ENCODE measurements at regions not wholly inside any gene's neighbourhood (a gene's known extent, or its start where the extent isn't known, plus 50 kb on each side); places are given as distances from the start of the nearest gene placed in this dataset.
"Not testable (repeated sequence)": the region's sequence is repeated elsewhere in the genome, so short reads cannot be mapped to it uniquely, and the experiment has no call there.

- H3K27ac ChIP-seq (ENCODE audit: low read length): no peak overlapping the region
These were observed 553.7 kb downstream of the ZNF608 start for GRCh38 chr5:124192716-124193115.

GRCh38 chr5:124185716-124186115, 560.7 kb downstream of the ZNF608 start:
- H3K27ac ChIP-seq (ENCODE audit: low read length): no peak overlapping the region
- no peaks in the 10 kb centered on the region for H3K9me3 ChIP-seq (ENCODE audit: control insufficient read depth in 1 of 2, low read length in 2 of 2)
- H3K4me1 ChIP-seq (ENCODE audit: control insufficient read depth in 1 of 2, insufficient read depth in 2 of 2, low read length in 2 of 2): no peaks in the 10 kb centered on the region
- no peaks in the 10 kb centered on the region for H3K36me3 ChIP-seq (ENCODE audit: control insufficient read depth in 1 of 2, insufficient read depth in 2 of 2, low read length in 2 of 2)
- H3K4me3 ChIP-seq (ENCODE audit: low read depth in 1 of 2, low read length in 2 of 2): no peak overlapping the region
- no peaks in the 10 kb centered on the region for H3K27me3 ChIP-seq (ENCODE audit: low read depth, low read length)

More at GRCh38 chr5:124192716-124193115, 553.7 kb downstream of the ZNF608 start:
- Histone ChIP-seq H3K27me3 (ENCODE audit: low read depth, low read length) (no peaks in the 10 kb centered on the region), H3K9me3 (ENCODE audit: control insufficient read depth in 1 of 2, low read length in 2 of 2) (no peaks in the 10 kb centered on the region), H3K4me1 (ENCODE audit: control insufficient read depth in 1 of 2, insufficient read depth in 2 of 2, low read length in 2 of 2) (no peaks in the 10 kb centered on the region), H3K4me3 (ENCODE audit: low read depth in 1 of 2, low read length in 2 of 2) (no peak overlapping the region), H3K36me3 (ENCODE audit: control insufficient read depth in 1 of 2, insufficient read depth in 2 of 2, low read length in 2 of 2) (no peaks in the 10 kb centered on the region)

- Histone ChIP-seq H3K4me1 (ENCODE audit: control insufficient read depth in 1 of 2, insufficient read depth in 2 of 2, low read length in 2 of 2) (no peaks in the 10 kb centered on the region), H3K27ac (ENCODE audit: low read length) (no peak overlapping the region), H3K36me3 (ENCODE audit: control insufficient read depth in 1 of 2, insufficient read depth in 2 of 2, low read length in 2 of 2) (no peaks in the 10 kb centered on the region), H3K4me3 (ENCODE audit: low read depth in 1 of 2, low read length in 2 of 2) (no peak overlapping the region), H3K9me3 (ENCODE audit: control insufficient read depth in 1 of 2, low read length in 2 of 2) (no peaks in the 10 kb centered on the region), H3K27me3 (ENCODE audit: low read depth, low read length) (no peaks in the 10 kb centered on the region)
These were observed 564.3 kb downstream of the ZNF608 start for GRCh38 chr5:124182133-124182532.

GRCh38 chr5:124180875-124181461, 565.5 kb downstream of the ZNF608 start:
- no peak overlapping the region for H3K27ac ChIP-seq (ENCODE audit: low read length)
- no peak overlapping the region for H3K4me3 ChIP-seq (ENCODE audit: low read depth in 1 of 2, low read length in 2 of 2)
- no peaks in the 10 kb centered on the region for H3K9me3 ChIP-seq (ENCODE audit: control insufficient read depth in 1 of 2, low read length in 2 of 2)
- no peaks in the 10 kb centered on the region for H3K27me3 ChIP-seq (ENCODE audit: low read depth, low read length)
- H3K36me3 ChIP-seq (ENCODE audit: control insufficient read depth in 1 of 2, insufficient read depth in 2 of 2, low read length in 2 of 2): no peaks in the 10 kb centered on the region
- no peaks in the 10 kb centered on the region for H3K4me1 ChIP-seq (ENCODE audit: control insufficient read depth in 1 of 2, insufficient read depth in 2 of 2, low read length in 2 of 2)

- Histone ChIP-seq H3K9me3 (ENCODE audit: control insufficient read depth in 1 of 2, low read length in 2 of 2) (no peaks in the 10 kb centered on the region), H3K27ac (ENCODE audit: low read length) (no peak overlapping the region), H3K27me3 (ENCODE audit: low read depth, low read length) (no peaks in the 10 kb centered on the region), H3K4me3 (ENCODE audit: low read depth in 1 of 2, low read length in 2 of 2) (no peak overlapping the region), H3K36me3 (ENCODE audit: control insufficient read depth in 1 of 2, insufficient read depth in 2 of 2, low read length in 2 of 2) (no peaks in the 10 kb centered on the region), H3K4me1 (ENCODE audit: control insufficient read depth in 1 of 2, insufficient read depth in 2 of 2, low read length in 2 of 2) (no peaks in the 10 kb centered on the region)
These were observed 566.1 kb downstream of the ZNF608 start for GRCh38 chr5:124180299-124180874.

GRCh38 chr5:124179819-124180218, 566.6 kb downstream of the ZNF608 start:
- Histone ChIP-seq H3K27me3 (ENCODE audit: low read depth, low read length) (no peaks in the 10 kb centered on the region), H3K9me3 (ENCODE audit: control insufficient read depth in 1 of 2, low read length in 2 of 2) (no peaks in the 10 kb centered on the region), H3K4me1 (ENCODE audit: control insufficient read depth in 1 of 2, insufficient read depth in 2 of 2, low read length in 2 of 2) (no peaks in the 10 kb centered on the region), H3K4me3 (ENCODE audit: low read depth in 1 of 2, low read length in 2 of 2) (no peak overlapping the region), H3K27ac (ENCODE audit: low read length) (no peak overlapping the region), H3K36me3 (ENCODE audit: control insufficient read depth in 1 of 2, insufficient read depth in 2 of 2, low read length in 2 of 2) (no peaks in the 10 kb centered on the region)

- no peaks in the 10 kb centered on the region for H3K27me3 ChIP-seq (ENCODE audit: low read depth, low read length)
These were observed 568.4 kb downstream of the ZNF608 start for GRCh38 chr5:124178050-124178449.

GRCh38 chr5:124176692-124177091, 569.7 kb downstream of the ZNF608 start:
- no peaks in the 10 kb centered on the region for H3K27me3 ChIP-seq (ENCODE audit: low read depth, low read length)
- H3K4me3 ChIP-seq (ENCODE audit: low read depth in 1 of 2, low read length in 2 of 2): no peak overlapping the region
- no peak overlapping the region for H3K27ac ChIP-seq (ENCODE audit: low read length)
- no peaks in the 10 kb centered on the region for H3K4me1 ChIP-seq (ENCODE audit: control insufficient read depth in 1 of 2, insufficient read depth in 2 of 2, low read length in 2 of 2)
- H3K36me3 ChIP-seq (ENCODE audit: control insufficient read depth in 1 of 2, insufficient read depth in 2 of 2, low read length in 2 of 2): no peaks in the 10 kb centered on the region
- H3K9me3 ChIP-seq (ENCODE audit: control insufficient read depth in 1 of 2, low read length in 2 of 2): peaks cover 4 to 6% of the 10 kb centered on the region in 2 donors

More at GRCh38 chr5:124178050-124178449, 568.4 kb downstream of the ZNF608 start:
- Histone ChIP-seq H3K4me1 (ENCODE audit: control insufficient read depth in 1 of 2, insufficient read depth in 2 of 2, low read length in 2 of 2) (no peaks in the 10 kb centered on the region), H3K9me3 (ENCODE audit: control insufficient read depth in 1 of 2, low read length in 2 of 2) (peaks cover 0 to under 1% of the 10 kb centered on the region in 2 donors), H3K36me3 (ENCODE audit: control insufficient read depth in 1 of 2, insufficient read depth in 2 of 2, low read length in 2 of 2) (no peaks in the 10 kb centered on the region), H3K27ac (ENCODE audit: low read length) (no peak overlapping the region), H3K4me3 (ENCODE audit: low read depth in 1 of 2, low read length in 2 of 2) (no peak overlapping the region)

GRCh38 chr5:124173386-124173785, 573.1 kb downstream of the ZNF608 start:
- Histone ChIP-seq H3K9me3 (ENCODE audit: control insufficient read depth in 1 of 2, low read length in 2 of 2) (peaks cover 5 to 14% of the 10 kb centered on the region in 2 donors), H3K4me1 (ENCODE audit: control insufficient read depth in 1 of 2, insufficient read depth in 2 of 2, low read length in 2 of 2) (no peaks in the 10 kb centered on the region), H3K4me3 (ENCODE audit: low read depth in 1 of 2, low read length in 2 of 2) (no peak overlapping the region), H3K27me3 (ENCODE audit: low read depth, low read length) (no peaks in the 10 kb centered on the region), H3K27ac (ENCODE audit: low read length) (no peak overlapping the region), H3K36me3 (ENCODE audit: control insufficient read depth in 1 of 2, insufficient read depth in 2 of 2, low read length in 2 of 2) (no peaks in the 10 kb centered on the region)

GRCh38 chr5:124172389-124173003, 573.9 kb downstream of the ZNF608 start:
- Histone ChIP-seq H3K27me3 (ENCODE audit: low read depth, low read length) (no peaks in the 10 kb centered on the region), H3K36me3 (ENCODE audit: control insufficient read depth in 1 of 2, insufficient read depth in 2 of 2, low read length in 2 of 2) (no peaks in the 10 kb centered on the region)

GRCh38 chr5:124168093-124168492, 578.3 kb downstream of the ZNF608 start:
- H3K36me3 ChIP-seq (ENCODE audit: control insufficient read depth in 1 of 2, insufficient read depth in 2 of 2, low read length in 2 of 2); H3K27me3 ChIP-seq (ENCODE audit: low read depth, low read length); H3K4me1 ChIP-seq (ENCODE audit: control insufficient read depth in 1 of 2, insufficient read depth in 2 of 2, low read length in 2 of 2); H3K4me3 ChIP-seq (ENCODE audit: low read depth in 1 of 2, low read length in 2 of 2); H3K27ac ChIP-seq (ENCODE audit: low read length): not testable (repeated sequence)
- peaks cover 5 to 17% of the 10 kb centered on the region in 2 donors for H3K9me3 ChIP-seq (ENCODE audit: control insufficient read depth in 1 of 2, low read length in 2 of 2)

More at GRCh38 chr5:124172389-124173003, 573.9 kb downstream of the ZNF608 start:
- Histone ChIP-seq H3K4me1 (ENCODE audit: control insufficient read depth in 1 of 2, insufficient read depth in 2 of 2, low read length in 2 of 2) (no peaks in the 10 kb centered on the region), H3K27ac (ENCODE audit: low read length) (no peak overlapping the region), H3K4me3 (ENCODE audit: low read depth in 1 of 2, low read length in 2 of 2) (no peak overlapping the region), H3K9me3 (ENCODE audit: control insufficient read depth in 1 of 2, low read length in 2 of 2) (peaks cover 5 to 17% of the 10 kb centered on the region in 2 donors)
